Endothelial cell of umbilical vein (primary cell): ENCODE measurements at regions not wholly inside any gene's neighbourhood (a gene's known extent, or its start where the extent isn't known, plus 50 kb on each side); places are given as distances from the start of the nearest gene placed in this dataset.
A peak's percentile ranks its signal among the peaks of the same experiment; 100 is the strongest.

ENCODE experiments used
- BruUV-seq: library from RNA; stranded (reverse); fragments of 400-500 nt; replicated peaks from 2 replicates; lab custom pipeline; 2021; lab: Mats Ljungman, UMichigan
- CTCF ChIA-PET: fragments of 300-600, 350-600 bp; sonication (Branson Sonifier 250); formaldehyde crosslinking; loops from one replicate; lab custom pipeline; 2021; ENCODE audit warnings: antibody characterized with exemption, inconsistent platforms; lab: Charles Lee
- POLR2A ChIA-PET: fragments of 300-600, 350-600 bp; sonication (Branson Sonifier 250); formaldehyde crosslinking; loops from one replicate; lab custom pipeline; 2021; ENCODE audit warnings: antibody characterized with exemption, inconsistent platforms; lab: Charles Lee
- DNase-seq: peaks from one replicate; pipeline ENCODE4 v3.0.0-alpha.2; 2011; ENCODE audit warnings: low read depth, low spot score
- FAIRE-seq: peaks from 2 replicates; lab custom pipeline; 2011; peaks lifted over from hg19 to GRCh38; lab: Jason Lieb, UNC
- H2AFZ ChIP-seq: 2 replicates; pipeline ENCODE4 v1.6.0; 2012; ENCODE audit warnings: low read depth, low read length, control low read depth, inconsistent platforms
- H3K27ac ChIP-seq: 2 replicates; pipeline ENCODE4 v1.5.1; 2011; ENCODE audit warnings: low read depth, mild to moderate bottlenecking, control low read depth, low read length, moderate library complexity; ENCODE audit not compliant: insufficient read depth
- H3K27me3 ChIP-seq, 2 experiments: 2 replicates each; pipeline versions ENCODE4 v1.6.0 to v1.6.1; 2011; ENCODE audit warnings: low read length in 2 of 2, mixed read lengths in 1 of 2; ENCODE audit not compliant: control insufficient read depth in 2 of 2, insufficient read depth in 2 of 2
- H3K36me3 ChIP-seq, 2 experiments: 2 replicates in 1 of 2; 3 replicates in 1 of 2; pipeline ENCODE4 v1.5.1; 2011; ENCODE audit warnings: low read length in 2 of 2, mild to moderate bottlenecking in 1 of 2, moderate library complexity in 1 of 2; ENCODE audit not compliant: control insufficient read depth in 2 of 2, insufficient read depth in 2 of 2; ENCODE audit errors: extremely low read depth in 1 of 2
- H3K4me1 ChIP-seq: 3 replicates; pipeline ENCODE4 v1.5.1; 2011; ENCODE audit warnings: mild to moderate bottlenecking, low read length; ENCODE audit not compliant: control insufficient read depth, insufficient read depth; ENCODE audit errors: extremely low read depth
- H3K4me2 ChIP-seq: 2 replicates; pipeline ENCODE4 v1.6.1; 2011; ENCODE audit warnings: low read length, control low read depth, mixed read lengths; ENCODE audit not compliant: insufficient read depth
- H3K4me3 ChIP-seq, 3 experiments: fragments of 200-600 bp in 1 of 3; sonication (generic), shearing (Covaris generic) in 1 of 3; replicated peaks in 1 of 3; 2 replicates each; pipeline ENCODE4 v1.5.1; 2011 to 2016; ENCODE audit warnings: control low read depth in 3 of 3, low read length in 3 of 3, mild to moderate bottlenecking in 2 of 3, inconsistent platforms in 1 of 3, low read depth in 1 of 3, moderate library complexity in 1 of 3; ENCODE audit not compliant: insufficient read depth in 1 of 3
- H3K79me2 ChIP-seq: 2 replicates; pipeline ENCODE4 v1.6.0; 2012; ENCODE audit warnings: low read length, inconsistent platforms; ENCODE audit not compliant: control insufficient read depth, insufficient read depth
- H3K9ac ChIP-seq: replicated peaks from 2 replicates; pipeline ENCODE3; 2011; ENCODE audit warnings: low read length, control low read depth; ENCODE audit not compliant: insufficient read depth; ENCODE audit errors: extremely low read depth
- H3K9me1 ChIP-seq: replicated peaks from 3 replicates; pipeline ENCODE4 v1.6.0; 2011; ENCODE audit warnings: mild to moderate bottlenecking, low read length; ENCODE audit not compliant: control insufficient read depth, insufficient read depth; ENCODE audit errors: extremely low read depth
- H3K9me3 ChIP-seq: replicated peaks from 2 replicates; pipeline ENCODE4 v1.5.1; 2012; ENCODE audit warnings: low read length, inconsistent platforms; ENCODE audit not compliant: control insufficient read depth, insufficient read depth
- H4K20me1 ChIP-seq: replicated peaks from 2 replicates; pipeline ENCODE3; 2011; ENCODE audit warnings: mild to moderate bottlenecking, low read length; ENCODE audit not compliant: control insufficient read depth, insufficient read depth; ENCODE audit errors: extremely low read depth
- EZH2 ChIP-seq: IDR thresholded peaks from 2 replicates; pipeline ENCODE4 v1.6.1; 2012; ENCODE audit warnings: borderline replicate concordance, low read depth, mild to moderate bottlenecking, moderate library complexity, low read length, inconsistent platforms; ENCODE audit not compliant: severe bottlenecking
- FOS ChIP-seq: IDR thresholded peaks from 2 replicates; pipeline ENCODE4 v1.6.1; 2011; ENCODE audit warnings: mild to moderate bottlenecking, low read length, moderate library complexity, borderline replicate concordance; ENCODE audit not compliant: insufficient read depth
- GATA2 ChIP-seq: IDR thresholded peaks from 2 replicates; pipeline ENCODE4 v1.7.0; 2011; ENCODE audit warnings: low read depth, mild to moderate bottlenecking, moderate library complexity, mixed read lengths, low read length; ENCODE audit not compliant: insufficient read length, insufficient read depth
- JUN ChIP-seq: IDR thresholded peaks from 2 replicates; pipeline ENCODE4 v1.6.1; 2011; ENCODE audit warnings: borderline replicate concordance, low read depth; ENCODE audit not compliant: insufficient read length, insufficient read depth
- MYC ChIP-seq: IDR thresholded peaks from one replicate; pipeline ENCODE4 v1.6.1; 2011; ENCODE audit warnings: mild to moderate bottlenecking, low read depth, low read length
- POLR2A ChIP-seq: IDR thresholded peaks from 2 replicates; pipeline ENCODE4 v1.6.1; 2012; ENCODE audit warnings: low read depth, mild to moderate bottlenecking, control low read depth, low read length
- POLR2AphosphoS5 ChIP-seq: IDR thresholded peaks from 2 replicates; pipeline ENCODE4 v1.6.1; 2012; ENCODE audit warnings: low read depth, mild to moderate bottlenecking, control low read depth, low read length, moderate library complexity; ENCODE audit not compliant: insufficient read depth
- dilution Hi-C: fragments of 300-500 bp; cut with MboI; formaldehyde crosslinking; loops from one replicate; pipeline ENCODE4 v1.15.0; 2019; ENCODE audit warnings: low sequenced_read_pairs; ENCODE audit not compliant: extremely low pct_ligation_motif_present
- intact Hi-C: fragments of 100-400 bp; cut with micrococcal nuclease; formaldehyde crosslinking; loops from one replicate; pipeline ENCODE4 v1.10.0; 2022
- TF ChIP-seq, protein P1 (sequence below), 2 donors: IDR thresholded peaks; 1 replicate in 1 of 2; 2 replicates in 1 of 2; pipeline ENCODE4 v1.5.1; 2011; ENCODE audit warnings: low read length in 2 of 2, mild to moderate bottlenecking in 2 of 2, moderate library complexity in 2 of 2, control low read depth in 1 of 2, inconsistent platforms in 1 of 2, low read depth in 1 of 2; ENCODE audit not compliant: insufficient read depth in 1 of 2; ENCODE audit errors: extremely low read depth in 1 of 2
- TF ChIP-seq, protein P2 (sequence below): IDR thresholded peaks from 2 replicates; pipeline ENCODE4 v1.6.1; 2011; ENCODE audit not compliant: insufficient read depth, insufficient read length

DNA sequence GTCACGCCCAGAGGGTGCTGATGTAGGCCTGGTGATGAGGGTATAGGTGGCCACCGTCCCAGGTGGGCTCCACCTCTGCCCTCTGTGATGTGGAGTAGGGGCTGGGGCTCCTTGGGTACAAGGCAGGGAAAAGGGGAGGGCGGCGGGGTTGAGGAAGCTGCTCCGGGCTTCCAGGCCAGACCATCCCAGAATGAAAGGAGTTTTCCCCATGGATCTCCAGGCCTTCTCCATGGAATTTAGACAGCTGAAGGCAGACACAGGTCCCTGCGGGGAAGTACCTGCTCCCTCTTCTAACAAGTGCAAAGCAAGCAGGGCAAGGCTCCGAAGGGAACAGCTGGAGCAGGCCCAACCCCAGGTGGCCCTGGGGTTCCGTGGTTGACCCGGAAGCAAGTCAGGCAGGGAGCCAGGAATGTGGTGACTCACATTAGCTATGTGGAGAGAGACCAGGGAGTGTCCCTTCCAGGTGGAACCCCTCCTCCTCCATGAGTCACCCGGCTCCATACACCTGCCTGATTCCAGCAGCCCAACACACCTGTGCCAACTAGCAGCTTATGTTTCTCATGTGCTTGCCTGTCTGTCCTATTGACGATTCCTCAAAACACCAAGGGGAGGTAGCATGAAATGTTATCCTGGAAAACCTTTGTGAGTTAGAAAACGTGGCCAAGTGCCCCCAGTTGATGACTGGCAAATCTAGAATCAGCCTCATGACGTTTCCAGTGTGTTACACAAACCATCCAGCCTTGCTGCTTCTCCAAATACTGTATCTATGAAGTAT lies 59.7 kb upstream of the SNX9 start:
- no peaks in the 10 kb centered on the region for H4K20me1 ChIP-seq
- POLR2A ChIA-PET = interaction anchor here (1.8 kb wide), 1 partner anchor 82 kb away, joined by 5 read pairs; no protein-coding TSS in a partner anchor

More for the DNA sequence above, 59.7 kb upstream of the SNX9 start:
- FAIRE-seq (peak; percentile 89), DNase-seq (peak; percentile 81)
- Histone ChIP-seq H3K9ac (peak overlapping the region; percentile 79), H3K36me3 (no peaks in the 10 kb centered on the region), H3K27me3 (no peaks in the 10 kb centered on the region), H3K27ac (peak overlapping the region; percentile 97), H3K9me1 (no peaks in the 10 kb centered on the region), H3K4me3 (no peak overlapping the region), H3K79me2 (no peaks in the 10 kb centered on the region), H3K9me3 (no peaks in the 10 kb centered on the region), H3K4me2 (peak overlapping the region; percentile 84), H2AFZ (no peak overlapping the region), H3K4me1 (peaks cover 58% of the 10 kb centered on the region)
- peak; percentile 75 for TF ChIP-seq POLR2AphosphoS5
- no peak for TF ChIP-seq GATA2
- TF ChIP-seq MYC = no peak
- peak; percentile 86 for TF ChIP-seq FOS
- no peak for TF ChIP-seq POLR2A
- TF ChIP-seq, protein P1, sequence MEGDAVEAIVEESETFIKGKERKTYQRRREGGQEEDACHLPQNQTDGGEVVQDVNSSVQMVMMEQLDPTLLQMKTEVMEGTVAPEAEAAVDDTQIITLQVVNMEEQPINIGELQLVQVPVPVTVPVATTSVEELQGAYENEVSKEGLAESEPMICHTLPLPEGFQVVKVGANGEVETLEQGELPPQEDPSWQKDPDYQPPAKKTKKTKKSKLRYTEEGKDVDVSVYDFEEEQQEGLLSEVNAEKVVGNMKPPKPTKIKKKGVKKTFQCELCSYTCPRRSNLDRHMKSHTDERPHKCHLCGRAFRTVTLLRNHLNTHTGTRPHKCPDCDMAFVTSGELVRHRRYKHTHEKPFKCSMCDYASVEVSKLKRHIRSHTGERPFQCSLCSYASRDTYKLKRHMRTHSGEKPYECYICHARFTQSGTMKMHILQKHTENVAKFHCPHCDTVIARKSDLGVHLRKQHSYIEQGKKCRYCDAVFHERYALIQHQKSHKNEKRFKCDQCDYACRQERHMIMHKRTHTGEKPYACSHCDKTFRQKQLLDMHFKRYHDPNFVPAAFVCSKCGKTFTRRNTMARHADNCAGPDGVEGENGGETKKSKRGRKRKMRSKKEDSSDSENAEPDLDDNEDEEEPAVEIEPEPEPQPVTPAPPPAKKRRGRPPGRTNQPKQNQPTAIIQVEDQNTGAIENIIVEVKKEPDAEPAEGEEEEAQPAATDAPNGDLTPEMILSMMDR (IDR thresholded peaks at IDR 0.05; ENCODE audit: extremely low read depth in 1 of 2, insufficient read depth in 1 of 2, low read depth in 1 of 2, low read length in 2 of 2) = no peak
- peak; percentile 74 for TF ChIP-seq JUN
- no peak for TF ChIP-seq EZH2
- TF ChIP-seq, protein P2, sequence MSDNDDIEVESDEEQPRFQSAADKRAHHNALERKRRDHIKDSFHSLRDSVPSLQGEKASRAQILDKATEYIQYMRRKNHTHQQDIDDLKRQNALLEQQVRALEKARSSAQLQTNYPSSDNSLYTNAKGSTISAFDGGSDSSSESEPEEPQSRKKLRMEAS = no peak
- dilution Hi-C loops (no loop called here), intact Hi-C loops (loop anchor here (5.0 kb wide), 4 partner anchors 219 to 794 kb away; partner anchors contain the start of gene SYNJ2)
- no TSS peak for BruUV-seq
- CTCF ChIA-PET = interaction anchor here (0.5 to 10.6 kb wide), 6 partner anchors 8 to 939 kb away, joined by 3 to 235 read pairs (median 4); no protein-coding TSS in a partner anchor
